Colonic mucosa (tissue), 4 donors: ENCODE measurements at regions not wholly inside any gene's neighbourhood (a gene's known extent, or its start where the extent isn't known, plus 50 kb on each side); places are given as distances from the start of the nearest gene placed in this dataset.

Experiments
- DNase-seq: peaks from one replicate; pipeline ENCODE4 v3.0.0-alpha.2; 2020
- H3K27ac ChIP-seq: fragments of 200-600 bp; one replicate; pipeline ENCODE4 v1.8.0; 2021
- H3K27me3 ChIP-seq: fragments of 200-600 bp; one replicate; pipeline ENCODE4 v1.8.0; 2021
- H3K36me3 ChIP-seq: fragments of 200-600 bp; one replicate; pipeline ENCODE4 v1.8.0; 2021
- H3K4me1 ChIP-seq: fragments of 200-600 bp; one replicate; pipeline ENCODE4 v1.8.0; 2021; ENCODE audit warnings: mild to moderate bottlenecking
- H3K4me3 ChIP-seq: fragments of 200-600 bp; one replicate; pipeline ENCODE4 v1.8.0; 2021
- H3K9ac ChIP-seq, 2 donors: one replicate each; pipeline ENCODE4 v1.7.0; 2013; ENCODE audit warnings: control low read depth in 2 of 2, low read depth in 2 of 2, low read length in 2 of 2
- H3K9me3 ChIP-seq: fragments of 200-600 bp; one replicate; pipeline ENCODE4 v1.8.0; 2021
- CTCF ChIP-seq: fragments of 200-600 bp; IDR thresholded peaks from one replicate; pipeline ENCODE4 v1.8.0; 2022; ENCODE audit warnings: antibody characterized with exemption, mild to moderate bottlenecking
- intact Hi-C: fragments of 100-400 bp; cut with DNase I; formaldehyde crosslinking; loops from one replicate; pipeline ENCODE4 v1.14.1; 2022
- donor health status: healthy.
- donor health status: DM: no; HTN: no; CAD: no.
- donor health status: DM: no; HTN: no; CAD: no.

- intact Hi-C loops, result no loop called here
- no peaks in the 10 kb centered on the region for H3K4me1 ChIP-seq
- DNase-seq, result no peak
These were observed 89.7 kb upstream of the KCNA4 start for GRCh38 chr11:30106222-30107181.

DNA sequence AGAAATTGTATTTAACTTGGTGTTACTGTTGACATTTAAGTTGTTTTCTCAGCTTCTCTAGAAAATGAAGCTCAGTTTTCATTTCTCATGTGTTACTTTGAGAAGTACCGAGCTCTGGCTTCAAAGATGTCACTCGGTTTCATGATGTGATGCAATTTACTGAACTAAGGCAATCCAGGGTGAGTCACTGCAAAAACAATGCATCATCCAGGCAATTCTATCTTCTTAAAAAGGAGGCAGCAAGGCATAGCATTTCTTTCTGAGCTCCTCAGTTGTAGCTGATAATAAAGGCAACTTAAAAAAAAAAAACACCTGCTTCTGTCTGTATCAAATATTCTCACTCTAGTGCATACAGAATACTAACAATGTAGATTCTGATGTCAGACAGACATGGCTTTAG lies 91.1 kb upstream of the KCNA4 start:
- no peak for TF ChIP-seq CTCF
- Histone ChIP-seq H3K27me3 (no peaks in the 10 kb centered on the region), H3K4me1 (no peaks in the 10 kb centered on the region), H3K4me3 (no peak overlapping the region), H3K9me3 (no peaks in the 10 kb centered on the region), H3K27ac (no peak overlapping the region), H3K36me3 (no peaks in the 10 kb centered on the region), H3K9ac (no peak overlapping the region)
- no peak for DNase-seq
- intact Hi-C loops, result no loop called here

More at GRCh38 chr11:30106222-30107181, 89.7 kb upstream of the KCNA4 start:
- no peak overlapping the region for H3K4me3 ChIP-seq
- H3K27me3 ChIP-seq, result no peaks in the 10 kb centered on the region
- H3K27ac ChIP-seq, result no peak overlapping the region
- TF ChIP-seq CTCF, result no peak
- no peaks in the 10 kb centered on the region for H3K36me3 ChIP-seq
- no peaks in the 10 kb centered on the region for H3K9me3 ChIP-seq
- H3K9ac ChIP-seq, result no peak overlapping the region

DNA sequence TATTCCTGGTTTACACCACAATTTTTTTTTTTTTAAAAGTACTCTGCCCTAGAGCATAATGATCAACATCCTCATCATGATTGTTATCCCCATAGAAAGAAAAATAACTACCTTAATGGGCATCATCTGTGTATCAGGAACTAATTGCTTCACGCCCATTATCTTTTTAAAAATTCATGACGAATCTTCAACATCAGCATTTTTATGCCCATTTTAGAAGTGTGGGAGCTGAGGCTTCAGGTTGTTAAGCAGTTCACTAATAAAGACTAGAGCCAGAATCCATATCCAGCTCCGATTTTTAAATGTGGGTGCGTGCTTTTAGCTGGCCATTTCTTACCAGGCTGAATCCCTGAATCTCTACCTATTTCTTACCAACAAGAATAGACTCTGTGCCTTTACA lies 92.9 kb upstream of the KCNA4 start:
- H3K27ac ChIP-seq, result no peak overlapping the region
- H3K4me3 ChIP-seq, result no peak overlapping the region
- H3K36me3 ChIP-seq, result no peaks in the 10 kb centered on the region
- intact Hi-C loops, result no loop called here
- no peaks in the 10 kb centered on the region for H3K4me1 ChIP-seq
- no peaks in the 10 kb centered on the region for H3K9me3 ChIP-seq
- no peak for TF ChIP-seq CTCF
- no peaks in the 10 kb centered on the region for H3K27me3 ChIP-seq
- no peak for DNase-seq
- no peak overlapping the region for H3K9ac ChIP-seq

- no peak for TF ChIP-seq CTCF
- no peaks in the 10 kb centered on the region for H3K36me3 ChIP-seq
- no peaks in the 10 kb centered on the region for H3K9me3 ChIP-seq
- H3K4me1 ChIP-seq, result no peaks in the 10 kb centered on the region
- intact Hi-C loops, result no loop called here
- H3K4me3 ChIP-seq, result no peak overlapping the region
- no peaks in the 10 kb centered on the region for H3K27me3 ChIP-seq
- no peak overlapping the region for H3K27ac ChIP-seq
- no peak for DNase-seq
- no peak overlapping the region for H3K9ac ChIP-seq
These were observed 93.9 kb upstream of the KCNA4 start for GRCh38 chr11:30110691-30111090.

- H3K27me3 ChIP-seq, result no peaks in the 10 kb centered on the region
- no peak for TF ChIP-seq CTCF
- intact Hi-C loops, result no loop called here
These were observed 95.0 kb upstream of the KCNA4 start for GRCh38 chr11:30111786-30112185.

More at GRCh38 chr11:30111786-30112185, 95.0 kb upstream of the KCNA4 start:
- Histone ChIP-seq H3K4me3 (no peak overlapping the region), H3K27ac (no peak overlapping the region), H3K36me3 (no peaks in the 10 kb centered on the region), H3K9ac (no peak overlapping the region), H3K9me3 (no peaks in the 10 kb centered on the region), H3K4me1 (no peaks in the 10 kb centered on the region)
- no peak for DNase-seq
